Progenitor cell of endocrine pancreas (in vitro differentiated cells): ENCODE measurements at regions not wholly inside any gene's neighbourhood (a gene's known extent, or its start where the extent isn't known, plus 50 kb on each side); places are given as distances from the start of the nearest gene placed in this dataset.

Source experiments
- DNase-seq: peaks from one replicate; pipeline ENCODE4 v3.0.0; 2021; ENCODE audit warnings: low spot score; ENCODE audit not compliant: unreplicated experiment
- H3K27ac Mint-ChIP-seq: 2 replicates; pipeline ENCODE4 v1.8.0; 2021; ENCODE audit warnings: mild to moderate bottlenecking, moderate library complexity, mixed read lengths
- H3K27me3 Mint-ChIP-seq: 2 replicates; pipeline ENCODE4 v1.8.0; 2021; ENCODE audit warnings: mixed read lengths
- H3K36me3 Mint-ChIP-seq: 2 replicates; pipeline ENCODE4 v1.8.0; 2022; ENCODE audit warnings: mixed read lengths; ENCODE audit not compliant: insufficient read depth
- H3K4me1 Mint-ChIP-seq: 2 replicates; pipeline ENCODE4 v1.8.0; 2021; ENCODE audit warnings: low read depth, mixed read lengths
- H3K4me3 Mint-ChIP-seq: 2 replicates; pipeline ENCODE4 v1.8.0; 2021; ENCODE audit warnings: low read depth, mild to moderate bottlenecking, moderate library complexity, mixed read lengths
- H3K9me3 Mint-ChIP-seq: 2 replicates; pipeline ENCODE4 v1.8.0; 2021; ENCODE audit warnings: low read depth, mixed read lengths
- TF ChIP-seq, protein P1 (sequence below): fragments of 200-600 bp; sonication (generic); IDR thresholded peaks from one replicate; pipeline ENCODE4 v1.5.0; 2021; ENCODE audit warnings: antibody characterized with exemption, mild to moderate bottlenecking; ENCODE audit not compliant: unreplicated experiment

DNA sequence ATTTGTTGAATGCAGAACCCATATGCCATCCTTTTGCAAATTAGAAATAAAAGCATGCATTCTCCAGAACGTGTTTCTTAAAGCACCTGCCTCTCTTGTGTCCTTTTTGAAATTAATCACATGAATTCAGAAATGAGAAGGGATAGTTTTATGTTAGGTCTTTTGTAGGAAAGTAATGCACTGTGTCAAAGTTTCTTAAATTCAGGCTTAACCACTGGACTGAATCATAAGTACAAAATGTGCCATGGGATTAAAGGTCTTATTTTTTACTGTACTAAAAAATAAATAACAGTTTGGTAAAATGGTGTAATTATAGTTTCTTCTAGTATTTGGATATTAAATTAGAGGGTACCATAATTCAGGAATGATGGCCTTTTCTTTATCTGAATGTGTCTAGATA is 290.1 kb upstream of the USP25 start:
- H3K27ac Mint-ChIP-seq, result no peak overlapping the region
- peaks cover 17% of the 10 kb centered on the region for H3K4me1 Mint-ChIP-seq
- no peaks in the 10 kb centered on the region for H3K36me3 Mint-ChIP-seq
- TF ChIP-seq, protein P1, sequence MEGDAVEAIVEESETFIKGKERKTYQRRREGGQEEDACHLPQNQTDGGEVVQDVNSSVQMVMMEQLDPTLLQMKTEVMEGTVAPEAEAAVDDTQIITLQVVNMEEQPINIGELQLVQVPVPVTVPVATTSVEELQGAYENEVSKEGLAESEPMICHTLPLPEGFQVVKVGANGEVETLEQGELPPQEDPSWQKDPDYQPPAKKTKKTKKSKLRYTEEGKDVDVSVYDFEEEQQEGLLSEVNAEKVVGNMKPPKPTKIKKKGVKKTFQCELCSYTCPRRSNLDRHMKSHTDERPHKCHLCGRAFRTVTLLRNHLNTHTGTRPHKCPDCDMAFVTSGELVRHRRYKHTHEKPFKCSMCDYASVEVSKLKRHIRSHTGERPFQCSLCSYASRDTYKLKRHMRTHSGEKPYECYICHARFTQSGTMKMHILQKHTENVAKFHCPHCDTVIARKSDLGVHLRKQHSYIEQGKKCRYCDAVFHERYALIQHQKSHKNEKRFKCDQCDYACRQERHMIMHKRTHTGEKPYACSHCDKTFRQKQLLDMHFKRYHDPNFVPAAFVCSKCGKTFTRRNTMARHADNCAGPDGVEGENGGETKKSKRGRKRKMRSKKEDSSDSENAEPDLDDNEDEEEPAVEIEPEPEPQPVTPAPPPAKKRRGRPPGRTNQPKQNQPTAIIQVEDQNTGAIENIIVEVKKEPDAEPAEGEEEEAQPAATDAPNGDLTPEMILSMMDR, result no peak
- H3K4me3 Mint-ChIP-seq, result no peak overlapping the region
- peaks cover 2% of the 10 kb centered on the region for H3K9me3 Mint-ChIP-seq
- DNase-seq, result no peak
- no peaks in the 10 kb centered on the region for H3K27me3 Mint-ChIP-seq

GRCh38 chr21:15441060-15441493 is 288.7 kb upstream of the USP25 start:
- peaks cover 21% of the 10 kb centered on the region for H3K4me1 Mint-ChIP-seq
- H3K4me3 Mint-ChIP-seq, result no peak overlapping the region
- no peak for DNase-seq
- no peaks in the 10 kb centered on the region for H3K9me3 Mint-ChIP-seq
- no peak overlapping the region for H3K27ac Mint-ChIP-seq
- no peaks in the 10 kb centered on the region for H3K27me3 Mint-ChIP-seq
- TF ChIP-seq, protein P1, result no peak
- H3K36me3 Mint-ChIP-seq, result no peaks in the 10 kb centered on the region

DNA sequence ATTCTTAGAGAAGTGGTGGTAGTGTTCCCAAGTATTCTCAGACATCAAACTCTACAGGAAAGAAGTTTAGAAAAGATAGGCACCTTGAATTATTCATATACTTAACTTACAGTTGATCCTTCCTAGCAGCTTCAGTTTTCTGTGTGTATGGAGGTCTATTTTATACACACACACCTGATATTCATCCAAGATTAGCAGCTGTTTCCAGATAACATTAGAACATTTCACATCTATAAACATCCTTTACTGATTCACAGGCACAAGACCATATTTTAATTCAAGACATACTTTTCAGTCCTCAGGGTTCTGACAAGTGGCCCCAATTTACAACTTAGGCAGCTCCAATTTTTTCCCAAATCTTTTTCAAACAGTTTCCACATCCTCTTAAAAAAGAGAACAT is 287.8 kb upstream of the USP25 start:
- H3K4me1 Mint-ChIP-seq, result peaks cover 21% of the 10 kb centered on the region
- no peak overlapping the region for H3K4me3 Mint-ChIP-seq
- H3K9me3 Mint-ChIP-seq, result no peaks in the 10 kb centered on the region
- TF ChIP-seq, protein P1, result no peak
- no peak for DNase-seq
- H3K36me3 Mint-ChIP-seq, result no peaks in the 10 kb centered on the region
- H3K27me3 Mint-ChIP-seq, result no peaks in the 10 kb centered on the region
- H3K27ac Mint-ChIP-seq, result peak overlapping the region; percentile 28

DNA sequence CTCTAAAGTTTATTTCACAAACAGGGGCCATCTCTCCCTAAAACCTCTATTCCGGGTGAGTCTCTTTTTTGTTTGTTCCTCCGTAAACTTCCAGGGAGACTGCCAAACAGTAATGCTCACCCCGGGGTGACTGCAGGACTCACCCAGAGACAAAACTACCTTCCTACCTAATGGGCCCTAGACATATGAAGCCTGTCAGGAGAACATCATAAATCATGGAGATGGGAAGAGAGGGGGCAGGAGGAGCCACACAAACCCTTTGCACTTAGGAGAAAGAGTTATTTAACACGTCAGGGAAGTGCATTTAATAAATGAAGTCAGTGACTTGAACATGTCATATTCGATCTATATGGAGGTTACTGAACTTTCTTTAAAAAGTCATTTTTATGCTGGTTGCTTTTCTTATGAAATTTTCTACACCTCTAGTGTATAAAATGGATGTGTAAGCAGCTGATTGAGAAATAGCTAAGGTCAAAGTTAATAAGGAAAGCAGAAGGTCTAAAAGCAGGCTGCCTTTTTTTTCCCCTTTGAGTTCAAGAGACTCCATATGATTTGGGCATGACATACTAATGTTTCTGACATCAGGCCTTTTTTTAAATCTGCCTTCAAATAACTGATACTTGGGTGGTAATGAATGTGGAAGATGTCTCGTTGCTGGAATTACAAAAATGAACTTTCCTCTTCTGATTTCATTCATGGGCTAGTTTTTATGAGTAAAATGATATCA is 286.9 kb upstream of the USP25 start:
- TF ChIP-seq, protein P1, result no peak

DNA sequence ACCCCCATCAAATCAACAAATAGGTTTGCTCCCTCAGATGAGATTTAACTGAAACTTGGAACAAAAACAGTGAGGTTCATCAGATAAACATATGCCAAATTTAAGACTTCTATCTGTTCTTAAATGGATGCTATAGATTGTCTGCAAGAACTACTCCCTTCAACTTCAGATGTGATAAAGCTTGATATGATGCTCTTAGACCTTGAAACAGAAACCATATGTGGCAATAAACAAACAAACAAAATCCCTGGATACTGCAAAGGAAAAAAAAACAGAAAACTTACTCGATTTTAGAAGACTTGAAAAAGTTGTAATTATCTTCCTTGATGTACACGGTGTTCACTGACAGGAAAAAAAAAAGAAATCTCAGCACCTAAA is 286.1 kb upstream of the USP25 start:
- no peaks in the 10 kb centered on the region for H3K36me3 Mint-ChIP-seq
- H3K27me3 Mint-ChIP-seq, result no peaks in the 10 kb centered on the region
- TF ChIP-seq, protein P1, result no peak
- H3K9me3 Mint-ChIP-seq, result peaks cover 8% of the 10 kb centered on the region
- H3K4me1 Mint-ChIP-seq, result peaks cover 21% of the 10 kb centered on the region
- no peak overlapping the region for H3K4me3 Mint-ChIP-seq
- DNase-seq, result no peak
- H3K27ac Mint-ChIP-seq, result no peak overlapping the region

More for the DNA sequence above, 286.9 kb upstream of the USP25 start:
- Mint-ChIP-seq H3K27me3 (no peaks in the 10 kb centered on the region), H3K36me3 (no peaks in the 10 kb centered on the region), H3K4me1 (peaks cover 21% of the 10 kb centered on the region), H3K9me3 (peaks cover 5% of the 10 kb centered on the region), H3K4me3 (no peak overlapping the region), H3K27ac (no peak overlapping the region)
- no peak for DNase-seq
